AG09309 (cell line): ENCODE measurements at regions not wholly inside any gene's neighbourhood (a gene's known extent, or its start where the extent isn't known, plus 50 kb on each side); places are given as distances from the start of the nearest gene placed in this dataset.

Experiments
- DNase-seq: peaks from one replicate; pipeline ENCODE4 v3.0.0-alpha.2; 2010; ENCODE audit warnings: low read depth
- H3K4me3 ChIP-seq: 2 replicates; pipeline ENCODE4 v1.5.1; 2011; ENCODE audit warnings: mild to moderate bottlenecking, low read depth, low read length, moderate library complexity; ENCODE audit not compliant: control insufficient read depth
- CTCF ChIP-seq: IDR thresholded peaks from 2 replicates; pipeline ENCODE4 v1.5.1; 2011; ENCODE audit warnings: mild to moderate bottlenecking, low read depth, low read length, inconsistent platforms; ENCODE audit not compliant: insufficient read depth, control insufficient read depth; ENCODE audit errors: missing control alignments

GRCh38 chr7:156437021-156437614 lies 203.5 kb upstream of the RNF32 start:
- no peak for DNase-seq
- no peak overlapping the region for H3K4me3 ChIP-seq
- no peak for TF ChIP-seq CTCF

GRCh38 chr7:156435486-156436231 lies 204.9 kb upstream of the RNF32 start:
- H3K4me3 ChIP-seq = no peak overlapping the region
- no peak for DNase-seq
- no peak for TF ChIP-seq CTCF

GRCh38 chr7:156434706-156435105 lies 205.9 kb upstream of the RNF32 start:
- no peak for DNase-seq
- H3K4me3 ChIP-seq = no peak overlapping the region
- no peak for TF ChIP-seq CTCF

GRCh38 chr7:156432018-156432417 lies 208.6 kb upstream of the RNF32 start:
- TF ChIP-seq CTCF = no peak
- no peak overlapping the region for H3K4me3 ChIP-seq
- no peak for DNase-seq

- TF ChIP-seq CTCF = no peak
- no peak overlapping the region for H3K4me3 ChIP-seq
- no peak for DNase-seq
Observed at GRCh38 chr7:156430109-156430508, 210.5 kb upstream of the RNF32 start.

GRCh38 chr7:156429514-156429913 lies 211.1 kb upstream of the RNF32 start:
- TF ChIP-seq CTCF = no peak
- DNase-seq = no peak
- H3K4me3 ChIP-seq = no peak overlapping the region
